ENCODE measurements at regions not wholly inside any gene's neighbourhood (a gene's known extent, or its start where the extent isn't known, plus 50 kb on each side); places are given as distances from the start of the nearest gene placed in this dataset.

- TF ChIP-seq CTCF (IDR thresholded peaks at IDR 0.05), result no peak
- TF ChIP-seq EZH2phosphoT487 (IDR thresholded peaks at IDR 0.05), result no peak
These were observed 763.8 kb downstream of the SLITRK5 start for GRCh38 chr13:88434953-88435352.

All from neural progenitor cell (in vitro differentiated cells).